Natural killer cell (primary cell): ENCODE measurements at regions not wholly inside any gene's neighbourhood (a gene's known extent, or its start where the extent isn't known, plus 50 kb on each side); places are given as distances from the start of the nearest gene placed in this dataset.

Experiments
- ATAC-seq, 3 donors: fragments of 150-1000 bp in 2 of 3; fragments of 200-7000 bp in 1 of 3; cut with Tn5 transposase; 1 replicate in 1 of 3; 2 replicates in 2 of 3; pipeline ENCODE4 v1.10.0; 2021; ENCODE audit warnings: mild to moderate bottlenecking in 2 of 3, moderate library complexity in 2 of 3
- DNase-seq, 2 donors: peaks; one replicate each; pipeline versions ENCODE4 v3.0.0 to v3.0.0-alpha.2; 2013 to 2021; ENCODE audit warnings: mixed read lengths in 1 of 2
- H3K27ac ChIP-seq: one replicate; pipeline ENCODE4 v1.5.1; 2013; ENCODE audit warnings: mild to moderate bottlenecking, low read length
- H3K27me3 ChIP-seq: one replicate; pipeline ENCODE4 v1.6.1; 2013; ENCODE audit warnings: low read length; ENCODE audit not compliant: control insufficient read depth, insufficient read depth
- H3K36me3 ChIP-seq: one replicate; pipeline ENCODE4 v1.6.1; 2013; ENCODE audit warnings: low read length; ENCODE audit not compliant: control insufficient read depth, insufficient read depth
- H3K4me1 ChIP-seq: one replicate; pipeline ENCODE4 v1.6.1; 2013; ENCODE audit warnings: low read length; ENCODE audit not compliant: control insufficient read depth, insufficient read depth
- H3K4me3 ChIP-seq: one replicate; pipeline ENCODE4 v1.5.1; 2013; ENCODE audit warnings: low read length
- H3K9me3 ChIP-seq: one replicate; pipeline ENCODE4 v1.6.1; 2013; ENCODE audit warnings: low read length; ENCODE audit not compliant: control insufficient read depth, insufficient read depth
- H3K27ac Mint-ChIP-seq, 2 donors: one replicate each; pipeline ENCODE4 v1.8.0; 2022; ENCODE audit warnings: mild to moderate bottlenecking in 2 of 2, mixed read lengths in 2 of 2, moderate library complexity in 1 of 2
- H3K27me3 Mint-ChIP-seq, 2 donors: one replicate each; pipeline ENCODE4 v1.8.0; 2022; ENCODE audit warnings: low read depth in 2 of 2, mixed read lengths in 2 of 2
- H3K36me3 Mint-ChIP-seq: one replicate; pipeline ENCODE4 v1.8.0; 2022; ENCODE audit warnings: mixed read lengths
- H3K4me1 Mint-ChIP-seq, 2 donors: one replicate each; pipeline ENCODE4 v1.8.0; 2022; ENCODE audit warnings: mixed read lengths in 2 of 2
- H3K4me3 Mint-ChIP-seq: one replicate; pipeline ENCODE4 v1.8.0; 2022; ENCODE audit warnings: mild to moderate bottlenecking, moderate library complexity, mixed read lengths
- H3K9me3 Mint-ChIP-seq, 2 donors: one replicate each; pipeline ENCODE4 v1.8.0; 2022; ENCODE audit warnings: mixed read lengths in 2 of 2
- WGBS: methylation state at CpG from one replicate; pipeline ENCODE4 v1.1.7; 2013; ENCODE audit warnings: missing lambda C conversion rate; ENCODE audit not compliant: insufficient coverage; 5-methylcytosine and 5-hydroxymethylcytosine counted together
- intact Hi-C: fragments of 100-400 bp; cut with micrococcal nuclease; formaldehyde crosslinking; loops from one replicate; pipeline ENCODE4 v1.14.2; 2022
- TF ChIP-seq, protein P1 (sequence below): fragments of 200-600 bp; IDR thresholded peaks from one replicate; pipeline ENCODE4 v1.8.0; 2022; ENCODE audit warnings: antibody characterized with exemption

GRCh38 chr1:70717211-70717610 lies 306.1 kb downstream of the CTH start:
- Histone ChIP-seq H3K4me1 (no peaks in the 10 kb centered on the region), H3K27me3 (no peaks in the 10 kb centered on the region), H3K36me3 (no peaks in the 10 kb centered on the region), H3K4me3 (no peak overlapping the region), H3K9me3 (no peaks in the 10 kb centered on the region), H3K27ac (no peak overlapping the region)
- H3K9me3 Mint-ChIP-seq, result peaks cover 0 to 2% of the 10 kb centered on the region in 2 donors
- H3K27ac Mint-ChIP-seq, result no peak overlapping the region
- TF ChIP-seq, protein P1, sequence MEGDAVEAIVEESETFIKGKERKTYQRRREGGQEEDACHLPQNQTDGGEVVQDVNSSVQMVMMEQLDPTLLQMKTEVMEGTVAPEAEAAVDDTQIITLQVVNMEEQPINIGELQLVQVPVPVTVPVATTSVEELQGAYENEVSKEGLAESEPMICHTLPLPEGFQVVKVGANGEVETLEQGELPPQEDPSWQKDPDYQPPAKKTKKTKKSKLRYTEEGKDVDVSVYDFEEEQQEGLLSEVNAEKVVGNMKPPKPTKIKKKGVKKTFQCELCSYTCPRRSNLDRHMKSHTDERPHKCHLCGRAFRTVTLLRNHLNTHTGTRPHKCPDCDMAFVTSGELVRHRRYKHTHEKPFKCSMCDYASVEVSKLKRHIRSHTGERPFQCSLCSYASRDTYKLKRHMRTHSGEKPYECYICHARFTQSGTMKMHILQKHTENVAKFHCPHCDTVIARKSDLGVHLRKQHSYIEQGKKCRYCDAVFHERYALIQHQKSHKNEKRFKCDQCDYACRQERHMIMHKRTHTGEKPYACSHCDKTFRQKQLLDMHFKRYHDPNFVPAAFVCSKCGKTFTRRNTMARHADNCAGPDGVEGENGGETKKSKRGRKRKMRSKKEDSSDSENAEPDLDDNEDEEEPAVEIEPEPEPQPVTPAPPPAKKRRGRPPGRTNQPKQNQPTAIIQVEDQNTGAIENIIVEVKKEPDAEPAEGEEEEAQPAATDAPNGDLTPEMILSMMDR, result no peak
- DNase-seq (no peak), ATAC-seq (no peak)
- H3K4me1 Mint-ChIP-seq, result no peaks in the 10 kb centered on the region
- no peaks in the 10 kb centered on the region for H3K36me3 Mint-ChIP-seq
- WGBS, result no CpG with 5 or more reads among the region's 2 CpGs
- H3K4me3 Mint-ChIP-seq, result no peak overlapping the region
- peaks cover 0 to 11% of the 10 kb centered on the region in 2 donors for H3K27me3 Mint-ChIP-seq
- intact Hi-C loops, result no loop called here

DNA sequence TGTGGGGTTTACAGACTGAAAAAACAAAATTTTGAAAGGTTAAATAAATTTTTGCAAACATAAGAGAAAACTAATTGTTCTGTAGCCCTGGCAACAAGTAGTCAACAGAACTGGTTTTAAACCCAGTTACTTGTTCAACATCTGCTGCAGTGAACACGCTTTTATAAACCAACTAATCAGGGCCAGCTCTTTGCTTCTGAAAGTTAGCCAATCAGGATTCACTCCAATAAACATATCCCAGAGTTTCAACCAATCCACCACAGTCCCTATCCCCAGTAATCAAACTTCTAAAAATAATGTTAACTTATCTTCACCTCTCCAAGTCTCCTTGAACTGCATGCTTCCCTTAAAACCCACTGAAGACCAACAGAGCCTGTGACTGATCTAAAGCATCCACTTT lies 306.6 kb downstream of the CTH start:
- 93% methylated on average over 1 of the region's 1 CpG for WGBS
- Histone ChIP-seq H3K4me1 (no peaks in the 10 kb centered on the region), H3K9me3 (no peaks in the 10 kb centered on the region), H3K4me3 (no peak overlapping the region), H3K27me3 (no peaks in the 10 kb centered on the region), H3K36me3 (no peaks in the 10 kb centered on the region), H3K27ac (no peak overlapping the region)
- Mint-ChIP-seq H3K4me3 (no peak overlapping the region), H3K27ac (no peak overlapping the region), H3K36me3 (no peaks in the 10 kb centered on the region), H3K4me1 (no peaks in the 10 kb centered on the region), H3K27me3 (peaks cover 0 to 11% of the 10 kb centered on the region in 2 donors), H3K9me3 (peaks cover 0 to 2% of the 10 kb centered on the region in 2 donors)
- DNase-seq (no peak), ATAC-seq (no peak)
- TF ChIP-seq, protein P1, result no peak
- intact Hi-C loops, result no loop called here

- H3K27me3 Mint-ChIP-seq, result peaks cover 0 to 16% of the 10 kb centered on the region in 2 donors
Observed at GRCh38 chr1:70718086-70718630, 307.1 kb downstream of the CTH start.

More at GRCh38 chr1:70718086-70718630, 307.1 kb downstream of the CTH start:
- intact Hi-C loops, result no loop called here
- Histone ChIP-seq H3K36me3 (no peaks in the 10 kb centered on the region), H3K4me1 (no peaks in the 10 kb centered on the region), H3K4me3 (no peak overlapping the region), H3K9me3 (no peaks in the 10 kb centered on the region), H3K27me3 (no peaks in the 10 kb centered on the region), H3K27ac (no peak overlapping the region)
- TF ChIP-seq, protein P1, result no peak
- Mint-ChIP-seq H3K9me3 (peaks cover 0 to 2% of the 10 kb centered on the region in 2 donors), H3K4me3 (no peak overlapping the region), H3K4me1 (no peaks in the 10 kb centered on the region), H3K27ac (no peak overlapping the region), H3K36me3 (peaks cover 3% of the 10 kb centered on the region)
- DNase-seq (no peak), ATAC-seq (no peak)
- 88% methylated on average over 2 of the region's 2 CpGs for WGBS
